Fibroblast of the aortic adventitia (primary cell): ENCODE measurements at regions not wholly inside any gene's neighbourhood (a gene's known extent, or its start where the extent isn't known, plus 50 kb on each side); places are given as distances from the start of the nearest gene placed in this dataset.

ENCODE experiments used
- DNase-seq: peaks from one replicate; pipeline ENCODE4 v3.0.0-alpha.2; 2010; ENCODE audit warnings: low read depth
- H3K4me3 ChIP-seq: 2 replicates; pipeline ENCODE4 v1.5.1; 2011; ENCODE audit warnings: low read depth, mild to moderate bottlenecking, control low read depth, low read length, moderate library complexity
- TF ChIP-seq, protein P1 (sequence below): IDR thresholded peaks from 2 replicates; pipeline ENCODE4 v1.5.1; 2011; ENCODE audit warnings: mild to moderate bottlenecking, low read length, control low read depth, inconsistent platforms; ENCODE audit not compliant: insufficient read depth

DNA sequence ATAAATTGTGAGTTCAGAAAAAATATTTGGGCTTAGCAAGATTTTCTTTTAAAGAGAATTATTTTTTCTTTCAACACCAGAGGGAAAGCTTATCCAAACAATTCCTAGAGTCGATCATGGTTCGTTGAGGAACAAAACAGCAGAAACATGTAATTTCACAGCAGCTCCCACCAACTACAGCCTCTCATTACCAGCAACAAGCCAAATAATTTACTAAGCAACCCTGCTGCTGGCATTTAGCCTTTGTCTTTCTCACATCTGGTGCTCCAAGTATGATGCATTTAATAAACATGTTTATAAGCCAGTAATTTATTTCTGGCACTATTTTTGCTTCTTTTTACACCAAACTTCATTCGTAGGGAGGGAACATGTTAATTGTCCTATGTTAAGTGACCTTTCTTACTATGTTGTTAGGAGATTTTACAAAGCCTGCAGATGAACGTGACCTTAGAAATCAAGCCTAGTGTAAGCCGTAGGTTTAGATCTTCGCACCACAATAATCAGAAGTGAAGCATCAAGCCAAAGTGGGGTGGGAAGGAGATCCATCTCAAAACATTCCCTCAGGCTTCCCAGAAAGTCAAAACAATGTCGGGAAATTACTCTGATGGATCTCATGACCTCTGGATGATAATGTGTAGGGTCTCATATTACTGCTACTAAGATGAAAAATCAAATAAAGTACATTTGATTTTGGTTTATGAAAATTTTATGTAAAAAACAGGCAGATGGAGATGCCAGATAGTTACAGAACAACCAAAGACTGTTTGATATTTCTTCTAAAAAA, 128.4 kb downstream of the RPAP3 start:
- no peak for DNase-seq
- TF ChIP-seq, protein P1, sequence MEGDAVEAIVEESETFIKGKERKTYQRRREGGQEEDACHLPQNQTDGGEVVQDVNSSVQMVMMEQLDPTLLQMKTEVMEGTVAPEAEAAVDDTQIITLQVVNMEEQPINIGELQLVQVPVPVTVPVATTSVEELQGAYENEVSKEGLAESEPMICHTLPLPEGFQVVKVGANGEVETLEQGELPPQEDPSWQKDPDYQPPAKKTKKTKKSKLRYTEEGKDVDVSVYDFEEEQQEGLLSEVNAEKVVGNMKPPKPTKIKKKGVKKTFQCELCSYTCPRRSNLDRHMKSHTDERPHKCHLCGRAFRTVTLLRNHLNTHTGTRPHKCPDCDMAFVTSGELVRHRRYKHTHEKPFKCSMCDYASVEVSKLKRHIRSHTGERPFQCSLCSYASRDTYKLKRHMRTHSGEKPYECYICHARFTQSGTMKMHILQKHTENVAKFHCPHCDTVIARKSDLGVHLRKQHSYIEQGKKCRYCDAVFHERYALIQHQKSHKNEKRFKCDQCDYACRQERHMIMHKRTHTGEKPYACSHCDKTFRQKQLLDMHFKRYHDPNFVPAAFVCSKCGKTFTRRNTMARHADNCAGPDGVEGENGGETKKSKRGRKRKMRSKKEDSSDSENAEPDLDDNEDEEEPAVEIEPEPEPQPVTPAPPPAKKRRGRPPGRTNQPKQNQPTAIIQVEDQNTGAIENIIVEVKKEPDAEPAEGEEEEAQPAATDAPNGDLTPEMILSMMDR: no peak
- no peak overlapping the region for H3K4me3 ChIP-seq

DNA sequence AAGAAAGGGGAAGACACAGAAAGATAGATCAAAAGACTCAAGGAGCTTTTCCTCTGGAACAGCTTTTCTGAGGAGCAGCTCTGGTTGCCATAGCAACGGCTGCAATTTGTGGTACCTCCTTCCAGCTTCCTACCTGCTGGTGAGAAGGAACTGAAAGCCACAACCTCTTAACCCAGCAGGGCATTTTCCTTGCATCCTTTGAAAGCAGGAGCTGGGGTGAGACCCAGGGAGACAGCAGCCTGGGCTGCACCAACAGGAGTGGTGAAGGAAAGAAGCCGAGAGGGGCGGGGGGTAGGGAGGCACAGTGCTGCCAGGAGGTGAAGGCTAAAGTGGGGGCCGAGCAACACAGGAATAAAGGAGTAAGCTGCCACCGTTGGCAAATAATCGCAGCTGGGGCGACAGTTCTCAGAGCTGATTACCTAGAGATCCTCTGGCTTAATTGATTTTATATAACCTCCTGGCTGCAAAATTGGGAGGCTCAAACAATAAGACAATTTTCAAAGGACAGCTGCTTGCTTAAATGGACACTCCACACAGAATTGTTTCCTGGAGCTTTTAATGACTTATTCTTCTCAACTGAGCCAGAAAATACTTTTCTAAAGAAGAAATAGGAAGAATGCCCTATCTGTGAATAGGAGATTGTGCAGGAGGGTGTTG, 129.4 kb downstream of the RPAP3 start:
- no peak for DNase-seq
- TF ChIP-seq, protein P1: no peak
- H3K4me3 ChIP-seq: no peak overlapping the region

DNA sequence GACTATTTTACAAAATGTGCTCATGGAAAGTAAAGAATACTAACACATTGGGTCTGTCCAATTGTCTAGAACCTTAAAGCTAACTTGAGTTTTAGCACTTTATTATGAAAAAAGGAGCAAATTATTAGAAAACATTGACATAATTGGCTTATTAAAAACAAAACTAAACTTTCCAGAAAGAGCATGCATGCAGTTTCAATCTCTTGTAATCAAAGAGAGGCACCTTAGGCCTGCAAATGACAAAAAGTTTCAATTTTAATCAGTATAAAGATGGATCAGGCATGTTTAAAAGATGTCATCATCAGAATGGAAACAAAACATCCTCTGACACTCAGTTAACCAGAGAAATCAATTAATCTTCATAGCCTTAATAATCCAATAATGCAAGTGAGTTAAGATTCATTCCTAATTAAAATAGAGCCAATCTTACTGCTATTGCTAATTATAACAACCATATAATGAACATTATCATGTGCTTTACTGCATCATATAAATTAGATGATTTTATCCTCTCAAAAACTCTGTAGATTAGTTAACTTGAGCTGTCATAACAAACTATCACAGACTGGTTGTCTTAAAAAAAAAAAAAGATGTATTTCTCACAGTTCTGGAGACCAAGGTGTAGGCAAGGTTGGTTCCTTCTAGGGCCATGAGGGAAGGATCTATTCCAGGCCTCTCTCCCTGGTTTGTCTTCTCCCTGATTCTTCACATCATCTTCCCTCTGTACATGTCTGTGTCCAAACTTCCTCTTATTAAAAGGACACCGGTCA, 131.4 kb downstream of the RPAP3 start:
- H3K4me3 ChIP-seq: no peak overlapping the region
- TF ChIP-seq, protein P1: no peak
- DNase-seq: no peak

- no peak for DNase-seq
- H3K4me3 ChIP-seq: no peak overlapping the region
- TF ChIP-seq, protein P1: no peak
Observed at GRCh38 chr12:47573146-47573659, 132.6 kb downstream of the RPAP3 start.

DNA sequence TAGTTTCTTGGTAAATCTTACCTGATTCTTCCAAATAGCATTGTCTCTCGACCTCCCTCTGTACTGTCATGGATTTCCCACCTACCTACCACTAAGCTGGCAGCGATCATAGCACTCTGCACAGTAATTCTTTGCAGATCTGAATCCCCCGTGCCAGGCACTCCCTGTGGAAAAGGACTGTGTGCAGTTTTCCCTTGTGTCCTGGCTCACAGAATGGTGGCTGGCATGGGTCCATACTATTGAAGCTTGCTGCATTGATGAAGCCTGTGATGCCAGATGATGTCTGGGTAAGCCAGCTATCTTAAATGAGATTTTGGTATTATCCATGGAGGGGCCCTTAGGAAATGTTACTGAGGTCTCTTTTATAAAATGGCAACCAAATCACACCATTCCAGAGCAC, 135.7 kb downstream of the RPAP3 start:
- no peak for DNase-seq
- no peak overlapping the region for H3K4me3 ChIP-seq
- TF ChIP-seq, protein P1: no peak

- DNase-seq: no peak
- no peak overlapping the region for H3K4me3 ChIP-seq
- TF ChIP-seq, protein P1: no peak
Observed at GRCh38 chr12:47562201-47562600, 143.6 kb downstream of the RPAP3 start.
